ENCODE measurements at regions not wholly inside any gene's neighbourhood (a gene's known extent, or its start where the extent isn't known, plus 50 kb on each side); places are given as distances from the start of the nearest gene placed in this dataset.

DNA sequence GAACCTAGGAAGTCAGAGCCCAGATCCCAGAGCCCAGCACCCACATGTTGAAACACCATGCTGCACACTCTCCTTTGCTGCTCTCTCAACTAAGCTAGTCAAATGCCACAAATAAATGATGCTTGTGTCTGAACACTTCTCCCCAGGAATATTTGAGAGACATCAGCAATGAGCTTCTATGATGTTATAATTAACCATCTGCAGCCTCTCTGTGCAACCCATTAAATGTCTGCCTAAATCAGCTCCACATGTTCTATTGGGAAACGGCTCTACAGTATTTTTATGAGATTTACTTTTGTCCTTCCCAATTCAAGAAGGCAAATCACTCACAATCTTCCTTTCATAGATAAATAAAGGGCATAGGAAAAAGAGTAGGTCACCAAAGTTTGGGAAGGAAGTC lies 266.8 kb upstream of the PARD3B start:
- no peak for DNase-seq

DNA sequence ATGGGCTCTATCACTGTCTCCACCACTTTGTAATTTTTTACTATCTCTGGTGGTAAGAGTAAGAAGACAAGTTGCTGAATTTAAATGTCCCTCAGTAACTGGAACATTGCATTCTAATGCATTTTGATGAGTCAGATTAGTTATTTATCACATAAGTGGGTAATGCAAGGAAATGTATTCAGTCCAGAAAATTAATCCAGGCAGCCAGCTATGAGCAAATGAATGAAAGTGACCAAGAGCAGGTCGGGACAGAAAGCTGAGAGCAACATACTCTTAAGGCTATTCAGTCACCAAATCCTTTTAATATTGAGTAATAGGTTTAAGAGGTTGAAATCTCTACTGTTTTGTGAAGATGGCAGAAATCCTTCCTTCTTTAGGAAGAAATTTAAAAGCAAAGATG lies 265.5 kb upstream of the PARD3B start:
- no peak for DNase-seq

DNA sequence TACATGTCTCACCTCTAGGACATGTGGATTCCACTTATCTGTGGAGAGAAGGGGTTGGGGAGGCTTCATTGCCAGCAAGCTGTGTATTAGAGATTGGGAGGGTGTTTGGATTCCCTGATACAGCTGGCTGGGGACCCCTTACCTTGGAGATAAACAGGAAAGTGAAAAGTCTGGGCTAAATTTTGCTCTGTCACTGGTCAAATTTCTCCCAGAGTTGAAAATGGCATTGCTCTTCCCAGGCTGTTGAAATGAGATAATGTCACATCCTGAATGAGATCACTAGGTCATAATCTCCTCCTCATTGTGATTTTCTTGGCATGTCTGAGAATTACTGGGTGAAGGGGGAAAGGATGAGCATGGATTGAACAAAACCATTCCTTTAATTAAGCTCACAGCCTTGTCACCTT lies 265.0 kb upstream of the PARD3B start:
- DNase-seq = no peak

DNA sequence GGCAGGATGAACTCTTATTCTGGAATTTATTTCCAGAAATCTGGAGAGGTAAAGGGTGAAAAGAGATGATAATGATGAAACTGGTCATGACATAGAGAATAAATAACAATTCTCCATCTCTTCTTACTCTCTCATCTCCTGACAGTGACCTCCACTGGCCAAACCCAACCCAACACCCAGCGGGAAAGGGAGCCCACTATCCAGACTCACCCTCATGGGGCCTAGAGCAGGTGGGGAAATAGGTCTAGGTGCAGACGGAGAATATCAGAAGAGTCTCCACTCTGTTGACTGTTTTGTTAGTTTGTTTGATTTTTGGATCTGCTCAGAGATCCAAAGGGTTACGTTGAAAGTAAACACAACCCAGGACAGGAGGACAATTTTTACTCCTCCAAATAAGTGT lies 263.2 kb upstream of the PARD3B start:
- DNase-seq = no peak

DNA sequence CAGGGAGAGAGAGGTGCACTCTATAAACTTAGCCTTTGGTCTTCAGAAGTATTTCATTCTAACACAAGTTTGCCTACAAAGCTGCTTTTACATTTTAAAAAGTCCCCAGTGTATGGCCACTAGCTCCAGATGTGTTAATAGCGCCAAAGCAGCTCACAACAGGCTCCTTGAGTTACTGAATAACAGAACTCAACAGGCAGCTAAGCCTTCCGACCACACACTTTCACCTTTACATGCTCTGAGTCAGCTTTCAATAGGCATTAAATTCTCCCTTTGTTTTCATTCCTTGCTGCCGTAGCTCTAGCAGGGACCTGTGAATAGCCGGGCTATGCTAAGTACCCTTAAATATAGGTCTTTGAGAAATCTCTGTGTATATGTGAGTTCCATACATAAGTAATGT lies 262.8 kb upstream of the PARD3B start:
- no peak for DNase-seq

DNA sequence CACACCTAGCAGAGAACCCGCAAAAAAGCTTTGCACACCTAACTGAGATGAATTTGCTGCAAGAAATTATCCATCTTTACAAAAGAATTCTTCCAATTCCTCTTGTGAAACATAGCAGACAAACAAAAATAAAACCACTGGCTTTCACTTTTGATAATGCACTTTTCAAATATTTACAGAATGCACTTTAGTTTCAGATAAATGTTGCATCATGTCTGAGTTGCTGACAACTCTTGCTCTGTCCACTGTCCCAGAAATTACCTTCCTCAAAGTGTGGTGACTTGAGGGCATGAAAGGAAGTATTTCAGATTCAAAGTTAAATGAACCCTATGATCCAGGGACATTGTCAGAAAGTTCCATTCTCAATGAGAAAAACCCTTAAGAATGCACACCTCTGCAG lies 256.2 kb upstream of the PARD3B start:
- no peak for DNase-seq

DNA sequence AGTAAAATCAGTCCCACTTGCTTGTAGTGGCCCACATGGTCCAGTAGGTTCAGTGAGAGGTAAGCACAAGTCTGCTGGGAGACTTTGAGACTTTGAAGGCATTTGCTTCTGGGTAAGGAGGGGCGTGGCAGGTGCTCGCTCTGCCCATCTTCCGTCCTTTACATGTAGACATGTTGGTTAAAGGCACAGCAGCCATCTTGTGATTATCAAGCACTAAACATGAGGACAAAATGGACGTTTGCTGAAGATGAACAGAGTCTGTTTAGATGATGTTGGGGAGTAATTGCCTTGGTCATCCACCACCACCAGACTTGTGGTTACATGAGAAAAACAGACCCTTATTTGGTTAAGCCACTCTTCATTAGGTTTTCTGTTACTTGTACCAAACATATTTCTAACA lies 252.8 kb upstream of the PARD3B start:
- no peak for DNase-seq

DNA sequence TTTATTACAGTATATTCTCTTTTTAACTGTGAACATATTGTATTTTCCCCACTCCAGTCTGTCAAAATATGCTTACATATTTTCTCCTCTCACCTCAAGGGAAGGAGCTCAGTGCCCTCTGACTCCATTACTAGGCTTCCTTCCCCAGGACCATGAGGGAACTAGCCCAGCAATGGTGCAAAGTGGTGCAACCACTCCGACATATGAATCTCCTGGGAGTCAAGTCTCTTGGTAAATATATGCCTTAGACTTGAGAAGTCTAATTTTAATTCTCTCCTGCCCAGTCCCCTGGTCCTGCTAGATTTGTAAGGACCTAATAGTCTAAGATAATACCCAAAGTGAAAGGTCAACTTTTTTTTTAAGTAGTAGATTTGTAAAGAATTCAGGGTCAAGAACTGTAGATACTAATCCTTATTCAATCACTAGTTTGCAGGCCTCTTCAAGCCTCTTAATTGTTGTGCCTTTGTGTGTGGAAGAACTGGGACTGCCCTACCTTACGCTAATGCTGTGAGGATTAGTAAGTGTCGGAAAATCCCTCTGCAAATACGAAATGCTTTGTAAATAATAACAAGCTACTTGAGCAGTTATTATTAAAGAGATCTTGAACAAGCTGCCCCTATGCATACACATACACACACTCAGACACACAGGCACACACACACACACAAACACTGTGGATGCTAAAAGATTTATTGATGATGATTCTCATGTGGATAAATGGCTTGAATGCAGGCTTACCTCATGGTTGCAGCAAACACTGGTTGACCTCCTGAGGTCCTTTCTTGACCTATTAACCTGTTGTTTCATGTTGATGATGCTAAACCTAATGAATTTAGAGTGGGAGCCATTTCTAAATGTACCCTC lies 251.2 kb upstream of the PARD3B start:
- DNase-seq = no peak

GRCh38 chr2:204298404-204298803 lies 246.9 kb upstream of the PARD3B start:
- no peak for DNase-seq

DNA sequence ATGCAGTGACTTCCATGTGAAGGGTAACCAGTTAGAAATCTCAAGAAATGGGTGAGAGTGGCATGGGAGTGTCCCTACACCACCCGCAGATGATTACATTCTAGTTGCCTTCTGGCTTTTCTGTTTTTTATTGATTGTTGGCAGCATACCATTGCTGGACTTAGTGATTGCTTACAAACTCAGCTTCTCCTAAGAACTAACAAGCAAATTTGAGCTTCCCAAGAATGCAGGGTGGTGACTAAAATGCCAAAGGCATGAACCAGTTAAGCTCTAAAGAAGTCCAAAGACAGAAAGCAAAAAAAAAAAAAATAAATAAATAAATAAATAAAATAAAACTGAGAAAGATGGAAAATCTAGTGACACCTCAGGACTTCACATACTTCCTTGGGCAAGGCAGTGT lies 245.5 kb upstream of the PARD3B start:
- DNase-seq = no peak

- no peak for DNase-seq
Observed at GRCh38 chr2:204306667-204307066, 238.6 kb upstream of the PARD3B start.

DNA sequence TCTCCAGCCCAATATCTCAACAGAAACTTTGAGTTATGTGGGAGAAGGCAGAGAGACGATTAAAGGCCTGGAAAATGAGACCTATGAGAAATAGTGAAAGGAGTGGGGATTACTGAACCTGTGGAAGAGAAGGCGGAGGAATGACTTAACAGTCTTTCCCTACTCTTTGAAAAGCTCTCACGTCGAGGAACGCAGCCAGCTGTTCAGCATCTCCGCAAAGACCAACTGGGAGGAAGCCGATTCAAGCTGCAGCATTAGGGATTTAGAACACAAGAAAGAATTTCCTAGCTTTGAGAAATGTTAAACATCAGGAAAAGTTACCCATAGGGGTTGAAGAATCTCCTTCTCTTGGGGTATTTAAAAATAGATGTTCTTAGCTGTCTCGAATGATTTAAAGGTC lies 233.2 kb upstream of the PARD3B start:
- no peak for DNase-seq

- no peak for DNase-seq
Observed at GRCh38 chr2:204313256-204313655, 232.0 kb upstream of the PARD3B start.

DNA sequence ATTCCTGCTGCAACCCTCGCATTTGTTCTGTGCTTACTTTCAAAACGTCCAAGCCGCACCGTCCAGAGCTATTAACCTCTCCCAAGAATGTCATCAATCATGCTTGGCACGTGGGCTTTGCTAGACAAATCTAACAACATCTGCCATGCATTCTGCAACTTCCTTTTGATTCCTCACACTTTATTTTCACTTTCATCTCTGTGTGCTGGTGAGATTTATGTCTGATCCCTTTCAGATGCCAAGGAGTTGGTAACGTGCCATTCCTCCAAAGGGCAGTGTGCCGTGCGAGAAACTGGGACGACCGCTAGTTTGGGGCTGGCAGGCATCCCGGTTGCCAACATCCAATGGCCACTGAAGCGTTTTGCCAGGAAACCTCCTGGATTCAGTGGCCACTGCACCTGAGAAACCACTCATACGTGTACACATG lies 230.0 kb upstream of the PARD3B start:
- DNase-seq = no peak

GRCh38 chr2:204317640-204318039 lies 227.6 kb upstream of the PARD3B start:
- no peak for DNase-seq

DNA sequence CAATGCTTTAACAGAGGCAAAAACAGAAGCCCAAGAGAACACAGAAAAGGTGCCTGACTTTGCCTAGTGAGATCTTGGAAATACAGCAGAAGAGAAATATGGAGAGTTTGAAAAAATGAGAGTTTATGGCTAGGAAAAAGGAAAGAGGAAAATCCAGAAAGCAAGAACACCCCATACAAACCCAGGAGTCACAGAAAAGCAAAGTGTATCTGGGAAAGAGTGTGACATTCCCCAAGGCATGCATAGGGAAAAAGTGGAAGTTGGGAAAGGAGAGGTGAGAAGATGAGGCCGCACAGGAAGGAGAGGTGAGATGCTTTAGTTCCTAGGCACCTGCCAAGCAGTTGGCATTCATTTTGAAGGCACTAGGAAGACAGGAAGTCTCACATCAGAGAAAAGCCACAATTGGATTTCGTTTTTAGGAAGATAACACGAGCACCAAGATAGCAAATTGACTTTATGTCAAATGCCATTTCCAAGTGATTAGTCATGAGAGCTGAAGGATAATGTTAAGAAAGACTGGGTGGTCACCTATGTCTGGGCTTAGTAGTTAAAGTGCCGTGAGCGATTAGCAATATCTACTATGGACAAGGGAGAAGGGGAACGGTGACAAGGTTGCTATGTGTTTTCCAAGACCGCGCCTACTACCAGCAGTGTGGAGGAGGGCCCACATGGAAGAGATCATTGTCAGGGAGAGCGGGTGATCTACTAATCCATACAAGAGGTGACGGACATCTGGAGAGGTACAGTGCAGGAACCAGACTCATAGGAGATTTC lies 224.1 kb upstream of the PARD3B start:
- no peak for DNase-seq

DNA sequence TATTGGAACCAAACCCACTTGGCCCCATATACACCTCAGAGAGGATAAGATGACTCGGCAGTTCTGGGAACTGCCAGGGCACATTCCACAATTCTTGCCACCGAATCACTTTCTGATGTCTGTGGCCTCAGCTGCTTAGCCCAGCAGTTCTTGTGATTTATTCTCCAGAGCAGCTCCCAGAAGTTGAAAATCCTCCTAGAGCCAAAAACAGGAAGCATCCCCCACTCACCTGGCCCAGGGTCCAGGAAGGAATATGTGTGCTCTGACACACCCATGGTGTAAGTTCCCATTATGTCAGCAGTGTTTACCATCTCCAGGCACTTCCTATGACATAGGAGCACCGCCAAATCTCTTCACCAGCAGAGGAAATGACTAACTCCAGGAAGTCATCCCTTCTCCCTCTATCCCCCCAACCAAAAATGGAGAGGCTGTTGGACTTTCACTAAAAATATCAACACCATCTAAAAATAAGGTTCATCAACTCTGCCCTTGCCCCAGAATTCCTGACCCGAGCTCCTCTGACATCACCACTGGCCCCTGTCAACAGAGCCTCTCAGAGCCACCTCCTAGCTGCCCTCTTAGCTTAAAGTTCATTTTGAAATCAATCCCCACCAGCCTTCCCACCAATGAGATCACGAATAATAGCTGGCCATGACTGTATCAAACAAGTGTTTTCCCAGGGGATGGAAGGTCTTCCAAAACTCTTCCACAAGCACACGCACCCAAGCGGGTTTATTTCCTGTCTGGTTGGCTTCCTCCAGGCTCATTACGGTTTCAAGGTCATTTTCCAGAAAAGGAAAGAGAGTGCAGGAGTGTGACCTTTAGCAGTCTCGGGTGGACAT lies 223.1 kb upstream of the PARD3B start:
- no peak for DNase-seq

GRCh38 chr2:204325468-204325867 lies 219.8 kb upstream of the PARD3B start:
- peak; percentile 32 for DNase-seq

GRCh38 chr2:204328373-204328772 lies 216.9 kb upstream of the PARD3B start:
- no peak for DNase-seq

GRCh38 chr2:204329016-204329415 lies 216.3 kb upstream of the PARD3B start:
- DNase-seq = no peak

GRCh38 chr2:204329532-204329931 lies 215.7 kb upstream of the PARD3B start:
- no peak for DNase-seq

DNA sequence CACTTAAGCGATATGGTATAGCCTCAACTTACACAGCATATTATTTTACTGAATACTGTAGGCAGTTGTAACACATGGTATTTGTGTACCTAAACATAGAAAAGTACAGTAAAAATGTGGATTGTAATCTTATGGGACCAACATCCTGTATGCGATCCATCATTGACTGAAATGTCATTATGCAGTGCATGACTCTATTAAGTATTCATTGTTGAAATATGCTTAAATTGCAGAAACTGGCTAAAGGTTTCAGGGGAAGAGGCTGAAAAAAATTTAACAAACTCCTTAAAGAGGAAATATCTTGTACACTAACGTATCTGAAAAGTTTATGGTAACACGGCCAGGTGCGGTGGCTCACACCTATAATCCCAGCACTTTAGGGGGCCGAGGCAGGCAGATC lies 214.1 kb upstream of the PARD3B start:
- DNase-seq = no peak

DNA sequence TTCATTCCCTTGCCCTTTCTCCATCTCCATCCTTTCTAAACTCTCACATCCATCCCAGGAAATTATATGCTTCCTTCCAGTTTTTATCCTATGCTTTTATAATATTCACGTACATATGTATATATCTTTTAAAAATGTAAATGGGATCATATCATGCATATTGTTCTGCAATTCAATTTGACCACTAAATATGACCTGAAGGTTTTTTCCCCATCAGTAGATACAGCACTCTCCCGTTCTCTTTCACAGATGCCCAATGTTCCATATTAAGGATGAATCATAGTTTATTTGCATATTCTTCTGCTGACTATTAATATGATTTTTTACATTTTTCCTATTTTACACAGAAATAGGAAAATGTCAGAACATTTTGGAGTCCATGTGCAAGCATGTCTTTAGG lies 213.3 kb upstream of the PARD3B start:
- no peak for DNase-seq
